Breast epithelium (tissue), 4 donors: ENCODE measurements at regions not wholly inside any gene's neighbourhood (a gene's known extent, or its start where the extent isn't known, plus 50 kb on each side); places are given as distances from the start of the nearest gene placed in this dataset.

Source experiments
- DNase-seq, 2 donors: peaks; one replicate each; pipeline ENCODE4 v3.0.0-alpha.2; 2019; ENCODE audit warnings: low spot score in 2 of 2
- H3K27ac ChIP-seq, 2 donors: fragments of 200-600 bp; sonication (generic) in 1 of 2; one replicate each; pipeline ENCODE4 v1.5.1; 2016 to 2019; ENCODE audit warnings: mild to moderate bottlenecking in 1 of 2
- H3K27me3 ChIP-seq, 2 donors: fragments of 200-600 bp; sonication (generic) in 1 of 2; one replicate each; pipeline versions ENCODE4 v1.5.1 to v1.6.0; 2017 to 2019; ENCODE audit warnings: control low read depth in 1 of 2, mild to moderate bottlenecking in 1 of 2
- H3K36me3 ChIP-seq: fragments of 200-600 bp; one replicate; pipeline ENCODE4 v1.5.1; 2019
- H3K4me1 ChIP-seq, 2 donors: fragments of 200-600 bp; sonication (generic); one replicate each; pipeline ENCODE4 v1.5.1; 2016 to 2019; ENCODE audit warnings: control low read depth in 1 of 2
- H3K4me3 ChIP-seq, 3 donors: fragments of 200-600 bp; sonication (generic); 1 replicate in 2 of 3; 2 replicates in 1 of 3; pipeline ENCODE4 v1.5.1; 2016 to 2019; ENCODE audit warnings: mild to moderate bottlenecking in 3 of 3, moderate library complexity in 2 of 3
- H3K9me3 ChIP-seq, 2 donors: fragments of 200-600 bp; sonication (generic) in 1 of 2; one replicate each; pipeline ENCODE4 v1.5.1; 2016 to 2019; ENCODE audit warnings: control low read depth in 1 of 2
- CTCF ChIP-seq, 3 donors: fragments of 450-650 bp; IDR thresholded peaks; one replicate each; pipeline ENCODE4 v1.5.1; 2016 to 2017; ENCODE audit warnings: antibody characterized with exemption in 3 of 3, mild to moderate bottlenecking in 3 of 3, moderate library complexity in 3 of 3
- POLR2A ChIP-seq: fragments of 450-650 bp; IDR thresholded peaks from one replicate; pipeline ENCODE4 v1.6.1; 2016; ENCODE audit warnings: antibody characterized with exemption, mild to moderate bottlenecking, moderate library complexity
- POLR2AphosphoS5 ChIP-seq, 3 donors: sonication (generic); formaldehyde crosslinking; IDR thresholded peaks; one replicate each; pipeline ENCODE4 v1.6.1; 2017; ENCODE audit warnings: antibody characterized with exemption in 3 of 3
- intact Hi-C: fragments of 100-400 bp; cut with DNase I; formaldehyde crosslinking; loops from one replicate; pipeline ENCODE4 v1.15.1; 2023; ENCODE audit warnings: low total_unique reads

GRCh38 chr1:112271270-112271669 is 124.7 kb upstream of the CTTNBP2NL start:
- H3K9me3 ChIP-seq = no peaks in the 10 kb centered on the region
- H3K4me1 ChIP-seq = no peaks in the 10 kb centered on the region
- DNase-seq = no peak
- H3K27me3 ChIP-seq = no peaks in the 10 kb centered on the region
- intact Hi-C loops = no loop called here
- H3K27ac ChIP-seq = no peak overlapping the region
- TF ChIP-seq CTCF (IDR thresholded peaks at IDR 0.05) = no peak
- no peak for TF ChIP-seq POLR2AphosphoS5 (IDR thresholded peaks at IDR 0.05)
- no peak for TF ChIP-seq POLR2A
- no peaks in the 10 kb centered on the region for H3K36me3 ChIP-seq
- H3K4me3 ChIP-seq = no peak overlapping the region

- Histone ChIP-seq H3K27me3 (no peaks in the 10 kb centered on the region), H3K36me3 (no peaks in the 10 kb centered on the region), H3K4me1 (no peaks in the 10 kb centered on the region), H3K9me3 (no peaks in the 10 kb centered on the region), H3K27ac (no peak overlapping the region), H3K4me3 (no peak overlapping the region)
- no peak for TF ChIP-seq POLR2A
- no peak for TF ChIP-seq CTCF (IDR thresholded peaks at IDR 0.05)
- no peak for TF ChIP-seq POLR2AphosphoS5 (IDR thresholded peaks at IDR 0.05)
- no peak for DNase-seq
- intact Hi-C loops = no loop called here
Measured at GRCh38 chr1:112272101-112272772, 123.8 kb upstream of the CTTNBP2NL start.

GRCh38 chr1:112284796-112285195 is 111.2 kb upstream of the CTTNBP2NL start:
- no peaks in the 10 kb centered on the region for H3K4me1 ChIP-seq

GRCh38 chr1:112285316-112285715 is 110.7 kb upstream of the CTTNBP2NL start:
- Histone ChIP-seq H3K27ac (no peak overlapping the region), H3K36me3 (no peaks in the 10 kb centered on the region), H3K27me3 (no peaks in the 10 kb centered on the region), H3K9me3 (no peaks in the 10 kb centered on the region), H3K4me1 (no peaks in the 10 kb centered on the region), H3K4me3 (no peak overlapping the region)
- intact Hi-C loops = no loop called here
- no peak for TF ChIP-seq POLR2A
- no peak for TF ChIP-seq POLR2AphosphoS5 (IDR thresholded peaks at IDR 0.05)
- TF ChIP-seq CTCF (IDR thresholded peaks at IDR 0.05) = no peak
- DNase-seq = no peak

More at GRCh38 chr1:112284796-112285195, 111.2 kb upstream of the CTTNBP2NL start:
- Histone ChIP-seq H3K36me3 (no peaks in the 10 kb centered on the region), H3K9me3 (no peaks in the 10 kb centered on the region), H3K4me3 (no peak overlapping the region), H3K27ac (no peak overlapping the region), H3K27me3 (no peaks in the 10 kb centered on the region)
- no peak for TF ChIP-seq POLR2AphosphoS5 (IDR thresholded peaks at IDR 0.05)
- TF ChIP-seq POLR2A = no peak
- TF ChIP-seq CTCF (IDR thresholded peaks at IDR 0.05) = no peak
- intact Hi-C loops = no loop called here
- DNase-seq = no peak

- intact Hi-C loops = no loop called here
Measured at GRCh38 chr1:112285746-112286145, 110.3 kb upstream of the CTTNBP2NL start.

More at GRCh38 chr1:112285746-112286145, 110.3 kb upstream of the CTTNBP2NL start:
- Histone ChIP-seq H3K4me3 (no peak overlapping the region), H3K4me1 (no peaks in the 10 kb centered on the region), H3K27ac (no peak overlapping the region), H3K9me3 (no peaks in the 10 kb centered on the region), H3K27me3 (no peaks in the 10 kb centered on the region), H3K36me3 (no peaks in the 10 kb centered on the region)
- TF ChIP-seq CTCF (IDR thresholded peaks at IDR 0.05) (no peak), POLR2AphosphoS5 (IDR thresholded peaks at IDR 0.05) (no peak), POLR2A (no peak)
- no peak for DNase-seq
